ENCODE measurements at regions not wholly inside any gene's neighbourhood (a gene's known extent, or its start where the extent isn't known, plus 50 kb on each side); places are given as distances from the start of the nearest gene placed in this dataset.

DNA sequence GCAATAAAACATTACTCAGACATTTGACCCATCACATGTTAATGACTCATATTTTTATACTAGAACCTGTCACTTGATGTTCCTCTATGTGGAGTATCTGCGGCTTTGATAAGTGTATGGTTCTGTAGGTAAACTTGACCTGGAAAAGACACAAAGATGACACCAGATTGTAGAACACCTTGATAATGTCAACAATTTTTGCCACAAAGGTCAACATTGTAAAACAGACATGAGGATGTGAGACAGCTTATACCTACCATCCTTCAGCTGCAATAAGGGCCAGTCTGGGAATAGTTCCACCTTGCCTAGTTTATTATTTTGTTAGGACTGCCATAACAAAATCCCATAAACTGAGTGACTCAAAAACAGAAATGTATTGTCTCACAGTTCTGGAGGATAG, 202.4 kb downstream of the LMBRD1 start:
- Histone ChIP-seq H3K27ac (no peak overlapping the region), H3K4me3 (ENCODE audit: low read depth, low read length) (no peak overlapping the region), H3K36me3 (replicated peaks) (no peaks in the 10 kb centered on the region), H3K27me3 (replicated peaks) (no peaks in the 10 kb centered on the region)
- TF ChIP-seq CTCF (IDR thresholded peaks at IDR 0.05; ENCODE audit: low read depth, low read length, missing control alignments): no peak
- DNase-seq: no peak
- in situ Hi-C loops (cut with HindIII; ENCODE audit: low pct_ligation_motif_present, low sequenced_read_pairs): no loop called here

DNA sequence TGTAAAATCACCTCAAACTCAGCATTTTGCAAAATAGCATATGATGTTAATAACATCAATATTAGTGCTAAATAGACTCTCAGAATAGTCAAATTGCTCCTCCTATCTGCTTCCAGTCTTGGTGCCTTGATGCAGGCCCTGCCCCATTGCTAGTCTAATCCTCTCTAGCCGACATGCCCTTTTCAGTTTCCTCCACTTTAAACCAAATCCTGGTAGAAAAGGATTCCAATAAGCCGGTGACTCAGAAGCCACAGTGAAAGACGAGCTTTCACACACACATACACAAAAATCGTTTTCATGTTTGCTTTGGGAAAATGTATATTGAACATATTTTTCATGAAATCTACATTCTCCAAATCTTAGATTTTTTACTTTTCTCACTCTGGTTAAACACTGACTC, 203.1 kb downstream of the LMBRD1 start:
- no peak for DNase-seq
- Histone ChIP-seq H3K36me3 (replicated peaks) (no peaks in the 10 kb centered on the region), H3K27ac (no peak overlapping the region), H3K4me3 (ENCODE audit: low read depth, low read length) (no peak overlapping the region), H3K27me3 (replicated peaks) (no peaks in the 10 kb centered on the region)
- TF ChIP-seq CTCF (IDR thresholded peaks at IDR 0.05; ENCODE audit: low read depth, low read length, missing control alignments): no peak
- in situ Hi-C loops (cut with HindIII; ENCODE audit: low pct_ligation_motif_present, low sequenced_read_pairs): no loop called here

- no peak for TF ChIP-seq CTCF (IDR thresholded peaks at IDR 0.05; ENCODE audit: low read depth, low read length, missing control alignments)
- in situ Hi-C loops (cut with HindIII; ENCODE audit: low pct_ligation_motif_present, low sequenced_read_pairs): no loop called here
Measured at GRCh38 chr6:69589626-69590025, 207.2 kb downstream of the LMBRD1 start.

DNA sequence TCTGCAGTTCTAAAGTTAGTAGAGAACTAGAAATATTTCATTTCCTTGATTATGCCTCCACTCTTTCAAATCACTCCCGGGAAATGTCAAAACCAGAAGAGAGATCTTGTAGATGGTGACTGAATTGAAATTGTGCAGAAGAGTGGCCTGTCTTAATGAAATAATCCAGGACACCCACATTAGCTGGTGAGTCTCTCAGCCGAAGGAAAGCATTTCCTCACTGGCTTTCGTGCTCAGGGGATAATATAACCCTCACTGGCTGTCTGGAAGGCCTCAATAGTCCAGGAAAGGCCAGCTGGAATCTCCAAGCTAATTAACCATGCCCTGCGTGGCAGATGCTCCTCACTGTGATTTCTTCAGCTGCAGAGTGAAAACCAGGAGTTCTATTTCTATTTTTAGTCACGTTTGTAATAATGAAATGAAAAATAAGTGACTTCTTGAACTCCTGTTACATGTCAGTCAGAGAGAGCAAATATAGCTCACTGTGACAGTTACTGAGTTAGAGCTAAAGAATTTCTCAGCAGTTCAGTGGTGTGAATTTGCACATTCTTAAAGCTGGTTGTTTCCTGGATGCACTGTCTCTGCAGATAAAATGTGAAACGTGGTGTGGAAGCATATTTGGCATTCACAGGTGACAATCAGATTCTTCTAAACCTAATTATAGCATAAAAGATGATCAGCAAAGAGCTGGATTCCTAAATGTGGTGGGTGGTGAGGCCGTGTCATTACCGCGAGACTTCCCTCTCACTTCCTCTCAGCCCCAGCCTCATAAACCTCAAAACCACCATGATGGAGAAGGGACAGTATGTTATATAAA, 211.7 kb downstream of the LMBRD1 start:
- no peaks in the 10 kb centered on the region for H3K27me3 ChIP-seq (replicated peaks)
- DNase-seq: peak; percentile 27
- no peaks in the 10 kb centered on the region for H3K36me3 ChIP-seq (replicated peaks)
- TF ChIP-seq CTCF (IDR thresholded peaks at IDR 0.05; ENCODE audit: low read depth, low read length, missing control alignments): no peak
- H3K27ac ChIP-seq: peak overlapping the region; percentile 73
- in situ Hi-C loops (cut with HindIII; ENCODE audit: low pct_ligation_motif_present, low sequenced_read_pairs): no loop called here
- no peak overlapping the region for H3K4me3 ChIP-seq (ENCODE audit: low read depth, low read length)

More at GRCh38 chr6:69589626-69590025, 207.2 kb downstream of the LMBRD1 start:
- Histone ChIP-seq H3K27me3 (replicated peaks) (no peaks in the 10 kb centered on the region), H3K27ac (no peak overlapping the region), H3K36me3 (replicated peaks) (no peaks in the 10 kb centered on the region), H3K4me3 (ENCODE audit: low read depth, low read length) (no peak overlapping the region)
- no peak for DNase-seq

GRCh38 chr6:69584536-69584912, 212.3 kb downstream of the LMBRD1 start:
- in situ Hi-C loops (cut with HindIII; ENCODE audit: low pct_ligation_motif_present, low sequenced_read_pairs): no loop called here
- no peaks in the 10 kb centered on the region for H3K36me3 ChIP-seq (replicated peaks)
- DNase-seq: peak; percentile 31
- no peak for TF ChIP-seq CTCF (IDR thresholded peaks at IDR 0.05; ENCODE audit: low read depth, low read length, missing control alignments)
- H3K27me3 ChIP-seq (replicated peaks): no peaks in the 10 kb centered on the region
- peak overlapping the region; percentile 73 for H3K27ac ChIP-seq
- no peak overlapping the region for H3K4me3 ChIP-seq (ENCODE audit: low read depth, low read length)

GRCh38 chr6:69581581-69581980, 215.2 kb downstream of the LMBRD1 start:
- H3K36me3 ChIP-seq (replicated peaks): no peaks in the 10 kb centered on the region
- in situ Hi-C loops (cut with HindIII; ENCODE audit: low pct_ligation_motif_present, low sequenced_read_pairs): no loop called here
- H3K27ac ChIP-seq: no peak overlapping the region
- H3K27me3 ChIP-seq (replicated peaks): no peaks in the 10 kb centered on the region
- TF ChIP-seq CTCF (IDR thresholded peaks at IDR 0.05; ENCODE audit: low read depth, low read length, missing control alignments): no peak
- no peak overlapping the region for H3K4me3 ChIP-seq (ENCODE audit: low read depth, low read length)
- no peak for DNase-seq

Data from brain microvascular endothelial cell (primary cell).